MV-4-11 (cell line): ENCODE measurements at regions not wholly inside any gene's neighbourhood (a gene's known extent, or its start where the extent isn't known, plus 50 kb on each side); places are given as distances from the start of the nearest gene placed in this dataset.

Experiments used
- DNase-seq: peaks from one replicate; lab custom pipeline; 2025; lab: John Stamatoyannopoulos, UW

DNA sequence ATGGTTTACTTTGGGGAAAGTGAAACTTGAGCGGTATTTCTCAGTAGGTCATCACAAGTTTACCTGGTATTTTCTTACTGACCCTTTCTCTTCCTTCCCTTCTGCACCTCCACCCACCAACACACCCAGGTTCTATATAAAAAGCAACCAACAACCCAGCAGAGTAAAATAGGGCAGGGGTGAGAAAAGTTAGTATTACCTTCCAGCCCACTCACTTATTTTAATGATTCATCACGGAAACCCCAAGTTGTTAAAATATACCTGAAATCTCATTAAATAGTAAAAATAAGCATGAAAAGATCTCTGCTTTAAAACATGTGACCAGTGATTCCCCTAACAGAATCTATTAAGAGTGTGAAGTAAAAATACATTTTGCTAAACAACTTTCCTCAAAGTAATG, 306.1 kb downstream of the ZEB2 start:
- DNase-seq, result no peak

DNA sequence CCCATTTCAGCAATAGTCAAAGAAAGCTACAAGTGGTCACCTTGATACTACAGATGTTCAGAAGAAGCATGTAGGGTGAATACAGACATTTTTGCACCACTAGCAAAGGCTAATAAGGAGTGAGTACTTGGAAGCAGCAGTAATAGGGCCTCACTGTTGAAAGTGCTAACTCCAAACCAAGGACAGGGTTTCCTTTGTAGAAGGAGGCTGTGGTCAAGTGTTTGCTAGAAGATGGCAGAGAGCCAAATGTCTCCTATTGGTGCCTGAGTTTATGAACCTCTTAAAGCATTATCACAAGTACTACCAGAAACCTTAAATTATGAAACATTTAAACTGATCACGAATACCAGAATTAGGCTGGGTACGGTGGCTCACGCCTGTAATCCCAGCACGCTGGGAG, 308.1 kb downstream of the ZEB2 start:
- DNase-seq, result peak; percentile 10

DNA sequence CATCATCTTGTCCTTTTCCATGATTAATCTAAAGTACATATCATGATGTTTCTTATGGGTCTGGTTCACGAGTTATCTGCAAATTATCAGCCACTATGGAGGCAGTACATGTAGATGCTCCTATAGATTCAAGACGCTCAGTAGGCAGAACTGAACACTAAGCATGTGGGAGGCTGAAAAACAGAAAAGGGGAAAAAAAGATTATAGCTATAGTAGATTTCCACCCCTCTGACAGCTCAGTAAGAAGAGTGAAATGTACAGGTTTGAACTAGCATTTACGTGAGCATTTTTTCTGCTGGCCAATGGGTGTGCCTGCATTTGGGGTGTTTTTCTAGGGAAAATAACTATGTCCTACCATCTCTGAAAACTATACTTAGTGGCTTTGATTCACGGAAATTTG, 308.9 kb downstream of the ZEB2 start:
- no peak for DNase-seq

DNA sequence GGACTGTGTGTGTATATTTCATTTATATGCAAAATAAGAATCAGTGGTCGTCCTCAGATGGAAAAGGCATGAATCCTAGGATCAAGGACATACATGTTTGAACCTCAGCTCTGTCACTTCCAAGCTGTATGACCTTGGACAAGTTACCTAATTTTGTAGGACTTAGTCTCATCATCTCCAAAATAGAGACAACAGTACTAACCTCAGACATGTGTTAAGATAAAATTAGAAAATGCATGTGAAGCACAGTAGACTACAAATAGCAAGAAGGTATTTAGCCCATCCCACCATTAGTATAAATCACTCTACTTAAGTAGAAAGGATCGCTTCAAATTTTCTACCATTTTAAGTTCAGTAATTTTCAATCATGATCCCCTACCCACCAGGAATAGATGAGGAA, 309.8 kb downstream of the ZEB2 start:
- no peak for DNase-seq

DNA sequence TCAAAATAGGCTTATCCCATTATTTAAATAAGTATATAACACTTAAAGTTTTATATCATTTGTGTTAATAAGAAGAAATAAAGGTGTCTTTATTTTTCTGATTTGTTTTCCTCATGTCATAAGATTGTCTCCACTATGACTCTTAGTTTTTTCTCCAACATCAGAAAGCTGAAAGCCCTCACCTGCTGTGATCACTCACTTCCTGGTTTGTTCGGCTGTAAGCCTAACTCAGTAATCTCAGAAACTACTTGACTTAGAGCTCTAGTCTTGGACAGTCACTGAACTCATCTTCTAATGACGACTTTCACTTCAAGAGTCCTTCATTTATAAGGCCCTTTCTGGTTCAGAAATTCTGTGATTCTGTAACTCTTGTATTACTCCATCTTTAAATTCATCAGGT, 311.0 kb downstream of the ZEB2 start:
- no peak for DNase-seq

DNA sequence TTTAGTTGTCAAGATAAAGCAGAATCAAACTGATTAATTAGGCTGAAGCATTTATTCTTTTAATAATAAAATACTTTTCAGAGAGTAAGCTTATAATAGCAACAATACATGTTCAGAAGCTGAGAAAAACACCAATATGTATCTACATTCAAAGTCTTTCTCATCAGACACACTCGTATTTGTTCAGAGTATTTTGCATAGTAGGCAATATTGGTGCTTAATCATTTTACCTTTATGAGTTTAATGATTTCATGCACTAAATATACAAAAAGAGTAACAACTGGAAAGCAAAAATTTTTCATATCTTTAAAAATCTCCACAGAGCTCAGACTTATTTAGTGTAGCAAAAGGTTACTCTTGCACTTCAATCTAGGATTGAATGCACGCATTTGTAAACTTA, 313.9 kb downstream of the ZEB2 start:
- DNase-seq, result no peak

DNA sequence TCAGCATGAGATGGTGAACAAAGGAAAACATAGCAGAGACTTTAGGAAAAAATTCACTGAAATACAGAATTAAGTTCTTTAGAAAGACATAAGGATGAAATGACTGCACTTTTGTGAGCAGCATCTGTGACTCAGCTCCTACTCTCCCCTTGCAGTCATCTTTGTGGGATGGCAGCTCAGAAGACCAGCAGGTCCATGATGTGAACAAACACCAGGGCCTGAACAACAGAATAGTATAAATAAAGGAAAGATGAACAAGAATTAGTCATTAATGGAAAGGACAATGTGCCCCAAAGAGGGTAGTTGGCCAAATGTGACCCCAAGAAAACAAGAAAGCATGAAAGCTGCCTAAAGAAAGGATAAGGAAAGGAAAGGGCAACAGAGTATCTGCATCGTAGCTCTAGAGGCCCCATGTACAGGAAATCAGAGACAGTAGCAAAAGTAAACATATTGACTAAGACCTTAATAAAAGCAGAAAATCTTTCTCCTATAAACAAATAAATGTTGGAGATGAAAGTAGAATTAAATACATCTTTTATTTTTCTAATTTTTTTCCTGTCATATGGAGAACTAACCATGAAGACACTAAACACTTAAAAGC, 318.0 kb downstream of the ZEB2 start:
- no peak for DNase-seq

DNA sequence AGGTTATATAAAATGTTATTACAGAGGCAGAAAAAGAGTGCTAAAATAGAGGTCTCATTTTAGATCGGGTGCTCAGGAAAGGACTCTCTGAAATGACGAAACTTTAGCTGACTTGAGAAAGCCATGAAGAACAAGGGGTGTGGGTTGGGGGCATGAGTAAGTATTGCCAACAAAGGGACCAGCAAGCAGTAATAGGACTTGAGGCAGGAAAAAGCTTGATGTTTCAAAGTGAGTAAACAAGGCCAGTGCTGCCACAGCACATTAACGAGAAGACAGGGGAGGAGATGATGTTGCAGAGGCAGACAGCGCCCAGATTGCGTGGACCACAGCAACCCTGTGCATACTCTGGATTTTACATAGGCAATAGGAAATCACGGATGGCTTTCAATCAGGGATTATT, 318.8 kb downstream of the ZEB2 start:
- no peak for DNase-seq

DNA sequence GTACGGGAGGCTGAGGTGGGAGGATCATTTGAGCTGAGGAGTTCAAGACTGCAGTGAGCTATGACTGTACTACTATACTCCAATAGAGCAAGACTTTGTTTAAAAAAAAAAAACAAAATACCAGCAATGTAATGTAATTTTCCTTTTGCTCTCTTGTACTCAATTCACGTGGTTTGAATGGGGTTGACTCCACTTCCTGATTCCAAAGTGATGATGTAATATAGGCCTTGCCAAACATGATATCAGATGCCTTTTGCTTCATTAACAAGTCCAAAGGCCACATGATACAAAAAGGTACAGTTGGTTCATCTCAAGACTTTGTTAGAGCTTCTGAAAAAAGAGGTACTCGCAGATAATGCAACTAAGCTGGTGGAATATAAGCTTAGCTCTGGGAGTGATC, 321.8 kb downstream of the ZEB2 start:
- DNase-seq, result peak; percentile 79

DNA sequence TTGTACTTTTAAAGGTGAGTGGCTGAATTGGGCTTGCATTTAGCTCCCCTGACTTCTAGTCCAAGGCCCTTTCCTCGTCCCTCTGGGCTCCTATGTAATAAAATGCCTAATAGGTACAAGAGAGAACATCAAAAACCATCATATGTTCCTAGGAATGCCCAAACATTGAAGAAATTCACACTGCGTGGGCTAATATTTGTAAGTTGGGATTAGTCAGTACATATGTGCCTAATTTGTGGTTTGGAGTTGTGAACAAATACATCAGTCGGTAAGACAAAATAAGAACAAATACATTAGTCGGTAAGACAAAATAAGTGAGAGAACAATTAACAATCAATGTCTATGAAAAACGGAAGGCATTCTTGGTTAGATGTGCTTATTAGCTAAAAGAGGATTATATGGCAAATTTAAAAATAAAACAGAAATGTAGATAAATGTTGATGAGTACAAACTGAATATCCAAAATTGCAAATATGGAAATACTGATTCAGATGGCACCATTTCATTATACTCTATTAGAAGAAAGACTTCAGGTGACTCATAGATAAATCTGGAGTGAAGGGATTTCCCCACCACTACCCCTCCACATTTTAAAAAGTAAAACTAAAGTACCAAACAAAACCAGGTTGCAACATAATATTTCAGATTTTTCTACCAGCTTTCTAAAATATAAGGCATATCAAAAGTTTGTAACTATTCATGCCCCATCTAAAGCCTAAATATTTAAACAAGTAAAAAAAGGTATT, 325.4 kb downstream of the ZEB2 start:
- no peak for DNase-seq

DNA sequence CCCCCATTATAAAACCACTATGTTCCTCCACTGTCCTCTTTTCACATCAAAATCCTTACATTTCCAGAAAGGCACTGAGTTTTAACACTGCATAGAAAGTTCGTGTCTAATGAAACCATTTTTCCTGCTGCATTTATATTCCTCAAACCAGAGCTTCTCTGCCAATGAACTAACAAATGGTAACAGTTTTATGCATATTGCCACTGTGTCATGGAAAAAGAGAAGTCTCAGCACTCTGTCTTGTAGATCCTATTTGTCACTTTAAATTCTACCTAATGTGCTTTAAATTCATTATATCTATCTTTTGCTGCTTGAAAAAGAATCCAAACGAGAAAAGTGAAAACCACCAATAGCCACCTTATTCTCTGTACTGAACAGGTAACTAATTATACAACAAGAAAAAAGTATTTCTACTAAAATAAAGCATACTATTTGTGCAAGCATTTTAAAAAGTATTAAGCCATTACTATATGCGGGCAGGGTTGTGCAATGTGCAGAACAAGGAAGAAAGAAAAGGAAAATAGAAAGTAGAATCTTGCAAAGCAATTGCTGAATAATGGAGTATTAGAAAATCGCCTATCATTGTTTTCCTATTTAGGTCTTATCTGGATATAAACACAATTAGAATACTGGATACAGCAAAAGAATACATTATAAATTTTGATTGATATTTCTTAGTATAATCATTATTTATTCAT, 328.9 kb downstream of the ZEB2 start:
- DNase-seq, result peak; percentile 10

DNA sequence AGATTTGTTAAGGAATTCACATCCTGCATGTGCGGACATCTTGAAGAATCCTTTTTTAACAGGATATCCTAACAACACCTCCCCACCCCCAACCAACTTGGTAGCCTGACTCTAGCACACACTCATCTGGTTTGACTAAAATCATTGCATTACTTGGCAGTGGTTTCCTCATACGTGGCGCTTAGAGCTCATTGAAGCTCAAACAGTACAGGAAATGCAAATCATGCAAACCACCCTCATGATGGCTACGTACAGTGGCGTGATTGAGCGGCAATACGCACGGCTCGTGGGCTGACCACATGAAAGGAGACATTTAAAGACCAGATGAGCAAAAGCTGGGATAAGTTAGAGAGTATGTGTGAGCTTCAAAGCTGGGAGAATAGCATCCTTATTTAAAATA, 336.2 kb downstream of the ZEB2 start:
- peak; percentile 53 for DNase-seq

DNA sequence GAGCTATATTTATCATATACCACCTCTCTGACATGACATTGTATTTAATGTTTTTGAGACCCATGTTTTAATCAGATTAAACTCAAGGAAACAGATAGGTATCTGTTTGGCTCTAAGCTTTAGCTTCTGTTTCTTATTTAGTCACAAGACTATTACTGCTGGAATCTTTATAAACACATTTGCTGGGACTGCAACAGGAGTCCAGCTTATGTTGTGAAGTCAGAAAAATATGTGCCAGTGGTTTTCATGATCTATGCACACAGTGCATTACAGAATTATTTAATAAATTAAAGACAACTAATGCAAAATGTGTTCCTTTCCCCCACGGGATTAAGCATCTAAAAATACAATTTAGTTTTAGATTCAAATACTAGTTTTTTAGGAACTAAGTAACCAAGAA, 338.9 kb downstream of the ZEB2 start:
- DNase-seq, result no peak

DNA sequence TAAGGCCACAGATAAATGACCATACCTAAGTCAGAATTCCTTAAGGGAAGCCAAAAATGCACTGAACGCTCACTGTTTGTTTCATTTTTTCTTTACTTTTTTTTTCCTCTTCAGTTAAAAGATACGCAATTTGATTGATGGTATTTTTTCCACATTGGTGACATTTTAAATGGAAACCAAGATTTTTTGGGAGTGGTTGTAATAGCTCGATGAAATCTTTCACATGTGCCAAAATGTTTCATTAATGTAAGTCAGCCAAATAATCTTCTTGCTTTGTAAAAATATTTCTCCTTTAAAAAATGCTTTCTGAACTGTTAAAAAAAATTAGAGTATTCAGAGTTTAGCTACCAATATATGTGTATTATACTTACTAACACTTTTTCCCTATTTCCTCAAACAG, 339.8 kb downstream of the ZEB2 start:
- no peak for DNase-seq

DNA sequence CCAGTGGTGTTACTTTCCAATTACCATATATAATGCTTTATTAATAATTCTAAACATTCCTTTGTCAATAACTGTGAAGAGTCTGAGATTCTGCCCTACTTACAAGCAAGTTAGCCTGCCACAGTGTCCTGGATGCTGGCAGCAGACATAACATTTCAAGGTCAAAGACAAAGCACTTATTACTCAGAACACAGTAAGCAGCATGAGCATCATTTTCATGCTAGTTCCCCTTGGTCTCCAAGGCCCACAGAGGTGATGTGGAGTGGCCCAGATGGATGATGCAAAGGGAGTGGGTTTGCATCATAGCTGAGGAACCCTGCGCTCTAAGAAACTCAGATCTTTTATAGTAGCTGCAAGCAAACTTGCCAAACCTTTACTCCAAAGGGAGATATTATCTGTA, 349.7 kb downstream of the ZEB2 start:
- no peak for DNase-seq

DNA sequence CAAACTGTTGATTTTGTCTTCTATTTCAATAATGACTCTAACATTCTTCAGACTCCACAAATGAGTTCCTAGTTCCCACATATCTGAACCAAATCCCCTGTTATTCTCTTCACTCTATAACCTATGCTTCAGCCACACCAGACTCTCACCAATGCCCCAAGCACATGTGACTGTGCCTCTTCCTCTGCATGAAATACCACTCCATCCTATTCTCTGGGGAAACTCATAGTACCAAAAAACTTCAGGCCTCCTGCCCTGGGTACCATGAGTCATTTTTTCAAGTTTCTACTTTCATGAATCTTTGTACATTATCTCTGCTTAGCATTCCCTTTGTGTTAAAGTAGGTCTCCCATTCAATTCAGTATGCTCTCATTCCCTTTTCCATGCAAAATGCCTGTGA, 353.2 kb downstream of the ZEB2 start:
- no peak for DNase-seq

DNA sequence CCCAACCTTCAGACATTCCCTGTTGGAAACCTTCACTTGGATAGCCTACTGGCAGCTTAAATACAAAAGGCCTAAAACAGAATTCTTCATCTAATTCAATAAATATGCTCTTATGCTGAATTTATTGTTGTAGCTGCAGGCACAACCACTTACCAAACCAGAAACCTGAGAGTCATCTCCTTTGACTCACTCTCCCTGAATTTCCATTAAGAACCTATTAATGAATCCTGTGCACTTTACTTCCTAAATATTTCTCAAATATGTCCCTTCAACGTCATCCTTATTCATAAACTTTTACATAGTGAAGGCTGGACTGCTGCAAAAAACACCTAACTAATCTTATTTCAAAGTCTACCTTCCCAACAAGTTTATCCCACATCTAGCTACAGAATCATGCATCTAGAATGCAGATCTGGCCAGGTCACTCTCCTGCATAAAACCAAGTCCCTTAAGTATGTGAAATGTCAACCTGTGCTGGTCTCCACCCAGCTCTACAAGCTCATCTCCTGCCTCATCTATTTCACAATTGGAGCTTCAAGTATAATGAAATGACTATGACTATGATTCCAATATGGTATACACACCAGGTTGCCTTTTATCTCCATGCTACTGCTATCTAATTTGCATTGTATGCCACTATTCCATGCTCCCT, 354.2 kb downstream of the ZEB2 start:
- no peak for DNase-seq

DNA sequence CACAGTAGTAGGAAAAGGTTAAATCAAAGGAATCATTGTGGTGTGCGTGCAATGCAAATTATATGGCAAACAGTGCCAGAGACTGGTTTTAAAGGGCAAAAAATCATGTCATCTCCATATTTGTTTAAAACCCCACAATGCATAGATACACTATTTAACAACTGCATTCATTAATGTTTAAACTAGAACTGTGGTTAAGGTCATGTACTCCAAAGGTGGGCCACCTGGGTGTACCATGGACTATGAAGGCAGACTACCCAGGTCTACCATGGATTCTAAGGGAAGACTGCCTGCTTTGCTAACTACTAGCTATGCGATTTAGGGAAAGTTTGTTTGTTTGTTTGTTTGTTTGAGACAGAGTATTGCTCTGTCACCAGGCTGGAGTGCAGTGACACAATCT, 356.3 kb downstream of the ZEB2 start:
- DNase-seq, result no peak

DNA sequence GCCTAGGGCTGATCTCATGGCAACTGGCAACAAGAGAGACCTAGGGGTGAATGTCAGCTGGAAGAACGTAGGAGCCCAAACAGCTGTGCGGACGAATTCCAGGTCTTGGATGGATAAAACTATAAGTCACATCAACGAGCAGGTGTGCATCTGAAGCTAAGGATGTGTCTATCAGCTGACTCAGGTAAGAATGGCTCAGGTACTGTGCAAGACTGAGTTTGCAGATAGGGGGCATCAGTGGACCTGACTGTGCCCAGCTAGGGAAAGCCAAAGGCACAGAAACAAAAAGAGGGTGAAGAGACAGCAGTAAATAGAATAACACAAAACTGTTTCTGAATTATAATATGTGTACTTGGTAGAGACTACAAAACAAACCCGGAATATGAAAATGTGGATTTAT, 357.3 kb downstream of the ZEB2 start:
- no peak for DNase-seq

DNA sequence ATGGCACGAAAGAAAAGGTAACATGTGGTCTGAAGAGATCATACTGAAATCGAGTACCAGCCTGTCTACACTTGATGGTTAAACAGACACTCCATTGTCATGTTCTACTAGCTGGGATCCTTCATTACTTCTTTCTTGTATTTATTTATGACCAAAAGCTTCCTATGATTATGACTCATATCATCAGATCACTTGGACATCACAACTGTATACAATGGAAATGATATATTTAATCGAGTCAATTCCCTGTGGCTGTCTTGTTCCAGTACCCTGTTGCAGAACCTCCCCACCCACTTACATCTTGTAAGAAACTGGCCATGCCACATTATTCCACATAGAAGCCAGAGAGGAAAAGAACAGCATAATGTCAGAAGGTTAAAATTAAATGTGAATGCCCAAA, 358.9 kb downstream of the ZEB2 start:
- DNase-seq, result no peak

DNA sequence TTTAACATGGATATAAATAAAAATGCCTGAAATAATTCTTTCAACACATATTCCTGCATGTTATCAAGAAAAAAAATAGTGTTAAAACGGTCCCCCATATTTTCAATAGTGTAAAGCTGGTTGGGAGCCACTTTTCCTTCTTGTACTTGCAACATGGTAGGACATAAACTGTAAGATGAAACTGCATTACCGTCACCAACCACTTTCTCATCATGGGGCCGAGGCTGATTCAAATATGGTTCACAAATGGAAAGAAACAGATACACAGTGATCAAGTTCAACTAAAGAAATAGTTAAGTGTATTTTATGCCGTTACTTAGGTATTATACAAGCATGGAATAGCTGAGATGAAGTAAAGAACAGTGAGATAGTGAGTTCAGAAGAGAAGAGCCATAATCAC, 360.7 kb downstream of the ZEB2 start:
- no peak for DNase-seq

DNA sequence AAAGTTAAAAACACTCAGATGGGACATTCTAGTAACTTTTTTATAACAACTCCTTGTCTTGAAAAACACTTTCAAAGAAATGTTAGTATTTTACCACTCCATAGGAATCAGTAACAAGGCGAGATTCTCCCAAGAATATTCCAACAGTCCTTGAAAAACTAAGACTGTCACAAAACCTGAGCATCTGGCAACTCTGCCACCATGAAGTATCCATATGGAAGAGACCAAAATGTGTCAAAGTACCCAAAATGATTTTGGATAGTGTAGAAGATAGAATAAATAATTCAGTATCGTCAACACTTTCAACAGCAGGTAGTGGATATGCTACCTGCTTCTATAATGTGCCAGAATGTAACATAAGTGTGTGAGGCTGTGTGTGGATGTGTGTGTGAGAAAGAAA, 361.8 kb downstream of the ZEB2 start:
- no peak for DNase-seq
